Thyroid gland (tissue), 4 donors: ENCODE measurements at regions not wholly inside any gene's neighbourhood (a gene's known extent, or its start where the extent isn't known, plus 50 kb on each side); places are given as distances from the start of the nearest gene placed in this dataset.

Source experiments
- DNase-seq, 2 donors: peaks; one replicate each; pipeline ENCODE4 v3.0.0-alpha.2; 2019
- H3K27ac ChIP-seq, 3 donors: fragments of 200-600 bp; sonication (generic); 1 replicate in 2 of 3; 2 replicates in 1 of 3; pipeline ENCODE4 v1.5.1; 2016 to 2019; ENCODE audit warnings: mild to moderate bottlenecking in 1 of 3, moderate library complexity in 1 of 3
- H3K27me3 ChIP-seq: fragments of 200-600 bp; sonication (generic); one replicate; pipeline ENCODE4 v1.5.1; 2019
- H3K36me3 ChIP-seq, 2 donors: fragments of 200-600 bp; sonication (generic); one replicate each; pipeline ENCODE4 v1.5.1; 2016 to 2019
- H3K4me1 ChIP-seq, 2 donors: fragments of 200-600 bp; sonication (generic); one replicate each; pipeline ENCODE4 v1.5.1; 2017 to 2019
- H3K4me3 ChIP-seq, 3 donors: fragments of 200-600 bp; sonication (generic); replicated peaks in 1 of 3; 1 replicate in 2 of 3; 2 replicates in 1 of 3; pipeline ENCODE4 v1.5.1; 2016; ENCODE audit warnings: mild to moderate bottlenecking in 1 of 3
- H3K9me3 ChIP-seq: fragments of 200-600 bp; sonication (generic); one replicate; pipeline ENCODE4 v1.5.1; 2017
- POLR2A ChIP-seq, 2 donors: fragments of 450-650 bp; IDR thresholded peaks; one replicate each; pipeline ENCODE4 v1.6.1; 2017; ENCODE audit warnings: antibody characterized with exemption in 2 of 2, mild to moderate bottlenecking in 2 of 2, moderate library complexity in 1 of 2
- WGBS, 2 donors: methylation state at CpG; one replicate each; pipeline ENCODE4 v1.1.5; 2017; 5-methylcytosine and 5-hydroxymethylcytosine counted together
- intact Hi-C: fragments of 100-400 bp; cut with DNase I; formaldehyde crosslinking; loops from one replicate; pipeline ENCODE4 v1.15.1; 2023
- TF ChIP-seq, protein P1 (sequence below), 6 experiments: fragments of 200-600 bp in 3 of 6; fragments of 450-650 bp in 3 of 6; sonication (generic) in 3 of 6; IDR thresholded peaks; one replicate each; pipeline ENCODE4 v1.5.1; 2016 to 2019; ENCODE audit warnings: antibody characterized with exemption in 6 of 6, mild to moderate bottlenecking in 2 of 6, inconsistent platforms in 1 of 6, moderate library complexity in 1 of 6

DNA sequence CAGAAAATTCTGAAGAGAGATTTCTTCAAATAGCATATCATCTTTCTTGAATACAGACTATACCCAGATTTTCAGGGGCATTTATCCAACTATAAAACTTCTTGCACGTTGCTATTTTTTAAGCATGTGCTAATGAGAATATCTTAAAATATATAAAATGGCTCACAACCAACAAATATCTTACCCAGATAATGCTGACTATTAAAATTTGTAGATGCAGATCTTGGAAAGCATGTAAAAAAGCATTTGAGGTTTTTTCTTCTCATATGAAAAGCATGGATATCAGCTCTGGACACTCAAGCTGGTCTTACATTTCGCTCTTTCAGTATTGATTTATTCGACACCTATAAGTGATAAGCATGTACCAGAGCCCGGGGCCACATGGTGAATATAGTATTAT lies 1187.7 kb upstream of the ADGRL4 start:
- intact Hi-C loops: no loop called here
- no peaks in the 10 kb centered on the region for H3K27me3 ChIP-seq
- whole genome bisulfite sequencing, 2 donors: 88 to 90% methylated on average over 4 of the region's 4 CpGs

DNA sequence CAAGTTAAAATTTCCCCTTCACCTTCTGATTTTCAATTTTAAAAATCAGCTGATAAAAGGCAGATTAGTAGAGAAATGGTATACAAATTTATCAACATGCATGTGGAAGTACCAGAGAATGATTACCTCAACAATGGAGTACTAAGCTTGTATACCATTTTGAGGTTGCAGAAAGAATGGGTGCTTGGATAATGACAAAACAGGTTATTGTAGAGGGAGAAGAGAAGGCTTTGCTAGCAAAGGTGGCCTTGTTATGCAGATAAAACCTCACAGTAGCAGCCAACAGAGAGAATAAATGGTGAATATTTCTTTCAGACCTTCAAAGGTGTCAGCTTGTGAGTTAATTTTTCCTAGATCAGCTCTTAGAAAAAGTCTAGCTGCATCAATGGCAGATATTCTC lies 1174.9 kb upstream of the ADGRL4 start:
- no peaks in the 10 kb centered on the region for H3K4me1 ChIP-seq
- H3K9me3 ChIP-seq: no peaks in the 10 kb centered on the region
- no peaks in the 10 kb centered on the region for H3K27me3 ChIP-seq
- no peak overlapping the region for H3K4me3 ChIP-seq
- no peak for DNase-seq
- TF ChIP-seq, protein P1, sequence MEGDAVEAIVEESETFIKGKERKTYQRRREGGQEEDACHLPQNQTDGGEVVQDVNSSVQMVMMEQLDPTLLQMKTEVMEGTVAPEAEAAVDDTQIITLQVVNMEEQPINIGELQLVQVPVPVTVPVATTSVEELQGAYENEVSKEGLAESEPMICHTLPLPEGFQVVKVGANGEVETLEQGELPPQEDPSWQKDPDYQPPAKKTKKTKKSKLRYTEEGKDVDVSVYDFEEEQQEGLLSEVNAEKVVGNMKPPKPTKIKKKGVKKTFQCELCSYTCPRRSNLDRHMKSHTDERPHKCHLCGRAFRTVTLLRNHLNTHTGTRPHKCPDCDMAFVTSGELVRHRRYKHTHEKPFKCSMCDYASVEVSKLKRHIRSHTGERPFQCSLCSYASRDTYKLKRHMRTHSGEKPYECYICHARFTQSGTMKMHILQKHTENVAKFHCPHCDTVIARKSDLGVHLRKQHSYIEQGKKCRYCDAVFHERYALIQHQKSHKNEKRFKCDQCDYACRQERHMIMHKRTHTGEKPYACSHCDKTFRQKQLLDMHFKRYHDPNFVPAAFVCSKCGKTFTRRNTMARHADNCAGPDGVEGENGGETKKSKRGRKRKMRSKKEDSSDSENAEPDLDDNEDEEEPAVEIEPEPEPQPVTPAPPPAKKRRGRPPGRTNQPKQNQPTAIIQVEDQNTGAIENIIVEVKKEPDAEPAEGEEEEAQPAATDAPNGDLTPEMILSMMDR (IDR thresholded peaks at IDR 0.05): no peak
- TF ChIP-seq POLR2A (IDR thresholded peaks at IDR 0.05): no peak
- no peak overlapping the region for H3K27ac ChIP-seq
- intact Hi-C loops: no loop called here
- no peaks in the 10 kb centered on the region for H3K36me3 ChIP-seq

More for the DNA sequence above, 1187.7 kb upstream of the ADGRL4 start:
- no peak for DNase-seq
- Histone ChIP-seq H3K36me3 (no peaks in the 10 kb centered on the region), H3K4me1 (no peaks in the 10 kb centered on the region), H3K9me3 (no peaks in the 10 kb centered on the region), H3K4me3 (no peak overlapping the region), H3K27ac (no peak overlapping the region)
- no peak for TF ChIP-seq POLR2A (IDR thresholded peaks at IDR 0.05)
- TF ChIP-seq, protein P1 (IDR thresholded peaks at IDR 0.05): no peak

DNA sequence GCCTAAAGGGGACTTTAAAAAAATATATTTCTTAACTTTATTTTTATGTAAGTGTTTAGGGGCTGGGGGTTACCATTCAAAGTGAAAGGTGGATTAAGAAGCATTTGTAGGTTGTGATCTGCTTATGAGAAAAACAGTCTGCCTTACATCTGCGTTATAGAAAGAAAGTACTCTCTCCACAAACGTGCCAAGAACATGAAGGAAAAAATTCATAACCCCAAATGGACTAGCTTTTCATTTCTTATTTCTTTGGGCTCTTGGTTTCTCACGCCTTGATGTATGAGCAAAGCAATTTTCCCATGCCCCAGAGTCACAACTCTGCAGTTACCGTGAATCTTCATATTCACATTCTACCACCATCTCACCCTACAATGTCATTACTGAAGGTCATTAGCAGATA lies 1165.1 kb upstream of the ADGRL4 start:
- DNase-seq: no peak
- Histone ChIP-seq H3K36me3 (no peaks in the 10 kb centered on the region), H3K27me3 (no peaks in the 10 kb centered on the region), H3K4me1 (no peaks in the 10 kb centered on the region), H3K27ac (no peak overlapping the region), H3K4me3 (no peak overlapping the region), H3K9me3 (no peaks in the 10 kb centered on the region)
- intact Hi-C loops: no loop called here
- WGBS, 2 donors: 84 to 90% methylated on average over 4 of the region's 4 CpGs
- TF ChIP-seq, protein P1 (IDR thresholded peaks at IDR 0.05): no peak
- no peak for TF ChIP-seq POLR2A (IDR thresholded peaks at IDR 0.05)

DNA sequence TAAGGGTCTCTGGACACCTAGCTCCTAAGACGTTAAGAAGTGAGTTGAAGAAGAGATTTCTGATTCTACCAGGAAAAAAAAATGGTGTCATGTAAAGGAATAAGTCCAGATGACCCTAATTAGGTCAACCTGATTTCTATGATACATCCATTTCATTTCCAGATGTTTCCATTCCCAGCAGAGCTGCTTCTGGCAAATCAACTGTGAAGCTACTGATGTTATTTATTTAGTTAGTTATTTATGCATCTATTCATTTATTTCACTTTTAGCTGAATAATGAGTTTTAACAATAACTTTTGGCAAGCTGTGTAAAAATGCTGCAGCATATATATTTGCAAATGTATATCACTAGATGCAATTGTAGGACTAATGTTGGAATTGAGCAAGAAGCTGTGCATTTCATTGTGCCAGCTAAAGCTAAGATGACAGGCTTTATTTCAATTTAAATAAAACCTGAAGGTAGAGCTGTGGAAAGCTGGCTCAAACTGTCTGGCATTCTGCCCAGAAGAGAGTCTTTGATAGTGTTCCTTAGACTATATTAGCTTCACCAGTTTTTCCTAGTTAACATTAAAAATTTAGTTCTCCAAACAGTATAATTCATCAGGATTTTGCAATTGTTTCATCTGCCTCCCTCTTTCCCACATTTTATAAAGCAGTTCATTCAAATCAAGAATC lies 1164.4 kb upstream of the ADGRL4 start:
- no peak overlapping the region for H3K4me3 ChIP-seq
- no peaks in the 10 kb centered on the region for H3K4me1 ChIP-seq
- WGBS, 2 donors: 52 to 63% methylated on average over 1 of the region's 1 CpG
- TF ChIP-seq POLR2A (IDR thresholded peaks at IDR 0.05): no peak
- TF ChIP-seq, protein P1 (IDR thresholded peaks at IDR 0.05): no peak
- no peaks in the 10 kb centered on the region for H3K27me3 ChIP-seq
- peak in 1 of 2 donors; percentile 3 for DNase-seq
- H3K9me3 ChIP-seq: no peaks in the 10 kb centered on the region
- no peak overlapping the region for H3K27ac ChIP-seq
- H3K36me3 ChIP-seq: no peaks in the 10 kb centered on the region
- intact Hi-C loops: no loop called here

DNA sequence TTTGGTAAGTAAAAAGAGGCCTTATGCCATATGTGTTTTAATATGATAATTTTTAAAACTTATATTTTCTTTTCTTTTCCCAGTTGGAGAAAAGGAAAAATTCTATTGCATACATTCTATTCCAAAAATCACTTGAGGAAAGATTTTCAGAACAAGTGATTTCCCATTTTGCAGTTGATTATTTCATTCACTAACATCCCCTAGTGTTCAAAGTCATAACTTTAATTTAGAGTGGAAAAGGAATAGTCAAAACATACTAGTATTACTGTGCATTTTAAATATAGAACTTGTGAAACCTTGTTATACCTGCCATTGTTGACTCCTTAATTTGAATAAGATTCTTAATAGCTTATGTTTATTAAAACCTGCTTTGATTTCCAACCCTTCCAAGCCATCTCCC lies 1157.6 kb upstream of the ADGRL4 start:
- H3K9me3 ChIP-seq: no peaks in the 10 kb centered on the region
- TF ChIP-seq, protein P1 (IDR thresholded peaks at IDR 0.05): no peak
- no peak for TF ChIP-seq POLR2A (IDR thresholded peaks at IDR 0.05)
- H3K4me1 ChIP-seq: no peaks in the 10 kb centered on the region
- H3K36me3 ChIP-seq: no peaks in the 10 kb centered on the region
- DNase-seq: no peak
- intact Hi-C loops: no loop called here
- H3K4me3 ChIP-seq: no peak overlapping the region
- H3K27me3 ChIP-seq: no peaks in the 10 kb centered on the region
- H3K27ac ChIP-seq: no peak overlapping the region
